ENCODE measurements at regions not wholly inside any gene's neighbourhood (a gene's known extent, or its start where the extent isn't known, plus 50 kb on each side); places are given as distances from the start of the nearest gene placed in this dataset.

- DNase-seq, result peak in 2 of 3 donors; percentile 20 to 31
- Histone ChIP-seq H3K27ac (ENCODE audit: insufficient read depth in 1 of 2, low read depth in 1 of 2, low read length in 2 of 2, poor library complexity in 1 of 2, severe bottlenecking in 2 of 2) (peak overlapping the region; percentile 42 to 84), H3K27me3 (replicated peaks in 2 of 5; ENCODE audit: control insufficient read depth in 4 of 5, insufficient read depth in 5 of 5, low read length in 4 of 5) (no peaks in the 10 kb centered on the region), H3K9me3 (ENCODE audit: control extremely low read depth in 1 of 5, control insufficient read depth in 4 of 5, insufficient read depth in 2 of 5, low read depth in 1 of 5, low read length in 4 of 5) (peaks cover 0 to 6% (median 0%) of the 10 kb centered on the region in 5 experiments), H3K36me3 (ENCODE audit: control insufficient read depth in 4 of 4, insufficient read depth in 4 of 4, low read length in 3 of 4) (no peaks in the 10 kb centered on the region), H3K4me3 (ENCODE audit: control insufficient read depth in 1 of 7, extremely low read depth in 1 of 7, insufficient read depth in 4 of 7, low read depth in 2 of 7, low read length in 6 of 7) (peak overlapping the region in 1 of 7 experiments; percentile 35), H3K4me1 (ENCODE audit: control extremely low read depth in 1 of 4, control insufficient read depth in 4 of 4, insufficient read depth in 4 of 4, low read length in 3 of 4) (peaks cover 22 to 41% (median 30%) of the 10 kb centered on the region in 4 experiments)
- ChIA-PET CTCF (interaction anchor here (0.9 to 1.5 kb wide), 3 partner anchors 9 to 26 kb away, joined by 3 to 4 read pairs (median 3); no protein-coding TSS in a partner anchor), POLR2A (no interaction called here)
These were observed 99.0 kb upstream of the LIPC start for GRCh38 chr15:58332676-58333400.

GRCh38 chr15:58334803-58335202 is 97.0 kb upstream of the LIPC start:
- no peaks in the 10 kb centered on the region for H3K27me3 ChIP-seq (replicated peaks in 2 of 5; ENCODE audit: control insufficient read depth in 4 of 5, insufficient read depth in 5 of 5, low read length in 4 of 5)
- WGBS (ENCODE audit: insufficient coverage), result 100% methylated on average over 1 of the region's 2 CpGs
- ChIA-PET CTCF (interaction anchor here (1.2 kb wide), 1 partner anchor 11 kb away, joined by 3 read pairs; no protein-coding TSS in a partner anchor), POLR2A (no interaction called here)
- H3K4me1 ChIP-seq (ENCODE audit: control extremely low read depth in 1 of 4, control insufficient read depth in 4 of 4, insufficient read depth in 4 of 4, low read length in 3 of 4), result peaks cover 22 to 37% (median 30%) of the 10 kb centered on the region in 4 experiments
- peaks cover 0 to 3% (median 0%) of the 10 kb centered on the region in 5 experiments for H3K9me3 ChIP-seq (ENCODE audit: control extremely low read depth in 1 of 5, control insufficient read depth in 4 of 5, insufficient read depth in 2 of 5, low read depth in 1 of 5, low read length in 4 of 5)
- no peak for DNase-seq
- H3K4me3 ChIP-seq (ENCODE audit: control insufficient read depth in 1 of 7, extremely low read depth in 1 of 7, insufficient read depth in 4 of 7, low read depth in 2 of 7, low read length in 6 of 7), result no peak overlapping the region
- H3K27ac ChIP-seq (ENCODE audit: insufficient read depth in 1 of 2, low read depth in 1 of 2, low read length in 2 of 2, poor library complexity in 1 of 2, severe bottlenecking in 2 of 2), result no peak overlapping the region
- H3K36me3 ChIP-seq (ENCODE audit: control insufficient read depth in 4 of 4, insufficient read depth in 4 of 4, low read length in 3 of 4), result no peaks in the 10 kb centered on the region

GRCh38 chr15:58336161-58336560 is 95.6 kb upstream of the LIPC start:
- peaks cover 18 to 24% (median 20%) of the 10 kb centered on the region in 4 experiments for H3K4me1 ChIP-seq (ENCODE audit: control extremely low read depth in 1 of 4, control insufficient read depth in 4 of 4, insufficient read depth in 4 of 4, low read length in 3 of 4)
- H3K9me3 ChIP-seq (ENCODE audit: control extremely low read depth in 1 of 5, control insufficient read depth in 4 of 5, insufficient read depth in 2 of 5, low read depth in 1 of 5, low read length in 4 of 5), result peaks cover 0 to 3% (median 0%) of the 10 kb centered on the region in 5 experiments
- no CpG with 5 or more reads among the region's 3 CpGs for WGBS (ENCODE audit: insufficient coverage)
- POLR2A ChIA-PET, result no interaction called here
- CTCF ChIA-PET, result no interaction called here
- H3K27ac ChIP-seq (ENCODE audit: insufficient read depth in 1 of 2, low read depth in 1 of 2, low read length in 2 of 2, poor library complexity in 1 of 2, severe bottlenecking in 2 of 2), result no peak overlapping the region
- no peak for DNase-seq
- H3K36me3 ChIP-seq (ENCODE audit: control insufficient read depth in 4 of 4, insufficient read depth in 4 of 4, low read length in 3 of 4), result no peaks in the 10 kb centered on the region
- no peaks in the 10 kb centered on the region for H3K27me3 ChIP-seq (replicated peaks in 2 of 5; ENCODE audit: control insufficient read depth in 4 of 5, insufficient read depth in 5 of 5, low read length in 4 of 5)
- H3K4me3 ChIP-seq (ENCODE audit: control insufficient read depth in 1 of 7, extremely low read depth in 1 of 7, insufficient read depth in 4 of 7, low read depth in 2 of 7, low read length in 6 of 7), result no peak overlapping the region

- no peaks in the 10 kb centered on the region for H3K27me3 ChIP-seq (replicated peaks in 2 of 5; ENCODE audit: control insufficient read depth in 4 of 5, insufficient read depth in 5 of 5, low read length in 4 of 5)
- POLR2A ChIA-PET, result no interaction called here
These were observed 91.6 kb upstream of the LIPC start for GRCh38 chr15:58340176-58340575.

GRCh38 chr15:58342508-58342907 is 89.3 kb upstream of the LIPC start:
- Histone ChIP-seq H3K27me3 (replicated peaks in 2 of 5; ENCODE audit: control insufficient read depth in 4 of 5, insufficient read depth in 5 of 5, low read length in 4 of 5) (no peaks in the 10 kb centered on the region), H3K27ac (ENCODE audit: insufficient read depth in 1 of 2, low read depth in 1 of 2, low read length in 2 of 2, poor library complexity in 1 of 2, severe bottlenecking in 2 of 2) (no peak overlapping the region), H3K9me3 (ENCODE audit: control extremely low read depth in 1 of 5, control insufficient read depth in 4 of 5, insufficient read depth in 2 of 5, low read depth in 1 of 5, low read length in 4 of 5) (no peaks in the 10 kb centered on the region), H3K4me1 (ENCODE audit: control extremely low read depth in 1 of 4, control insufficient read depth in 4 of 4, insufficient read depth in 4 of 4, low read length in 3 of 4) (no peaks in the 10 kb centered on the region), H3K4me3 (ENCODE audit: control insufficient read depth in 1 of 7, extremely low read depth in 1 of 7, insufficient read depth in 4 of 7, low read depth in 2 of 7, low read length in 6 of 7) (no peak overlapping the region), H3K36me3 (ENCODE audit: control insufficient read depth in 4 of 4, insufficient read depth in 4 of 4, low read length in 3 of 4) (no peaks in the 10 kb centered on the region)
- CTCF ChIA-PET, result interaction anchor here (0.8 kb wide), 1 partner anchor 10 kb away, joined by 3 read pairs; no protein-coding TSS in a partner anchor
- DNase-seq, result no peak
- 96% methylated on average over 3 of the region's 6 CpGs for WGBS (ENCODE audit: insufficient coverage)
- POLR2A ChIA-PET, result no interaction called here

More at GRCh38 chr15:58340176-58340575, 91.6 kb upstream of the LIPC start:
- Histone ChIP-seq H3K27ac (ENCODE audit: insufficient read depth in 1 of 2, low read depth in 1 of 2, low read length in 2 of 2, poor library complexity in 1 of 2, severe bottlenecking in 2 of 2) (no peak overlapping the region), H3K4me1 (ENCODE audit: control extremely low read depth in 1 of 4, control insufficient read depth in 4 of 4, insufficient read depth in 4 of 4, low read length in 3 of 4) (no peaks in the 10 kb centered on the region), H3K36me3 (ENCODE audit: control insufficient read depth in 4 of 4, insufficient read depth in 4 of 4, low read length in 3 of 4) (no peaks in the 10 kb centered on the region), H3K9me3 (ENCODE audit: control extremely low read depth in 1 of 5, control insufficient read depth in 4 of 5, insufficient read depth in 2 of 5, low read depth in 1 of 5, low read length in 4 of 5) (no peaks in the 10 kb centered on the region), H3K4me3 (ENCODE audit: control insufficient read depth in 1 of 7, extremely low read depth in 1 of 7, insufficient read depth in 4 of 7, low read depth in 2 of 7, low read length in 6 of 7) (no peak overlapping the region)
- 96% methylated on average over 2 of the region's 3 CpGs for WGBS (ENCODE audit: insufficient coverage)
- CTCF ChIA-PET, result no interaction called here
- DNase-seq, result no peak

- Histone ChIP-seq H3K9me3 (ENCODE audit: control extremely low read depth in 1 of 5, control insufficient read depth in 4 of 5, insufficient read depth in 2 of 5, low read depth in 1 of 5, low read length in 4 of 5) (no peaks in the 10 kb centered on the region), H3K36me3 (ENCODE audit: control insufficient read depth in 4 of 4, insufficient read depth in 4 of 4, low read length in 3 of 4) (no peaks in the 10 kb centered on the region), H3K4me1 (ENCODE audit: control extremely low read depth in 1 of 4, control insufficient read depth in 4 of 4, insufficient read depth in 4 of 4, low read length in 3 of 4) (no peaks in the 10 kb centered on the region), H3K27me3 (replicated peaks in 2 of 5; ENCODE audit: control insufficient read depth in 4 of 5, insufficient read depth in 5 of 5, low read length in 4 of 5) (no peaks in the 10 kb centered on the region), H3K27ac (ENCODE audit: insufficient read depth in 1 of 2, low read depth in 1 of 2, low read length in 2 of 2, poor library complexity in 1 of 2, severe bottlenecking in 2 of 2) (no peak overlapping the region), H3K4me3 (ENCODE audit: control insufficient read depth in 1 of 7, extremely low read depth in 1 of 7, insufficient read depth in 4 of 7, low read depth in 2 of 7, low read length in 6 of 7) (no peak overlapping the region)
- peak in 2 of 3 donors; percentile 17 to 43 for DNase-seq
- ChIA-PET POLR2A (no interaction called here), CTCF (interaction anchor here (1.3 kb wide), 1 partner anchor 13 kb away, joined by 3 read pairs; no protein-coding TSS in a partner anchor)
- WGBS (ENCODE audit: insufficient coverage), result 77% methylated on average over 2 of the region's 5 CpGs
These were observed 87.3 kb upstream of the LIPC start for GRCh38 chr15:58344213-58345070.

- WGBS (ENCODE audit: insufficient coverage), result 100% methylated on average over 2 of the region's 3 CpGs
- CTCF ChIA-PET, result interaction anchor here (1.0 kb wide), 2 partner anchors 12 to 79 kb away, joined by 3 read pairs; no protein-coding TSS in a partner anchor
- H3K27ac ChIP-seq (ENCODE audit: insufficient read depth in 1 of 2, low read depth in 1 of 2, low read length in 2 of 2, poor library complexity in 1 of 2, severe bottlenecking in 2 of 2), result no peak overlapping the region
- POLR2A ChIA-PET, result no interaction called here
- H3K36me3 ChIP-seq (ENCODE audit: control insufficient read depth in 4 of 4, insufficient read depth in 4 of 4, low read length in 3 of 4), result no peaks in the 10 kb centered on the region
- no peak overlapping the region for H3K4me3 ChIP-seq (ENCODE audit: control insufficient read depth in 1 of 7, extremely low read depth in 1 of 7, insufficient read depth in 4 of 7, low read depth in 2 of 7, low read length in 6 of 7)
- H3K9me3 ChIP-seq (ENCODE audit: control extremely low read depth in 1 of 5, control insufficient read depth in 4 of 5, insufficient read depth in 2 of 5, low read depth in 1 of 5, low read length in 4 of 5), result no peaks in the 10 kb centered on the region
- no peak for DNase-seq
- no peaks in the 10 kb centered on the region for H3K27me3 ChIP-seq (replicated peaks in 2 of 5; ENCODE audit: control insufficient read depth in 4 of 5, insufficient read depth in 5 of 5, low read length in 4 of 5)
- H3K4me1 ChIP-seq (ENCODE audit: control extremely low read depth in 1 of 4, control insufficient read depth in 4 of 4, insufficient read depth in 4 of 4, low read length in 3 of 4), result no peaks in the 10 kb centered on the region
These were observed 85.4 kb upstream of the LIPC start for GRCh38 chr15:58346361-58346760.

Data from common myeloid progenitor, CD34-positive (primary cell).